GM23248 (cell line): ENCODE measurements at regions not wholly inside any gene's neighbourhood (a gene's known extent, or its start where the extent isn't known, plus 50 kb on each side); places are given as distances from the start of the nearest gene placed in this dataset.

Experiments used
- DNase-seq: peaks from one replicate; pipeline ENCODE4 v3.0.0-alpha.2; 2015
- H2AFZ ChIP-seq: fragments of 200-600 bp; sonication (generic); 2 replicates; pipeline ENCODE4 v1.6.1; 2016; ENCODE audit warnings: antibody characterized with exemption
- H3F3A ChIP-seq: fragments of 200-600 bp; sonication (generic); 2 replicates; pipeline ENCODE4 v1.6.1; 2016; ENCODE audit warnings: mild to moderate bottlenecking, antibody characterized with exemption, mixed run types; ENCODE audit not compliant: insufficient read depth
- H3K27ac ChIP-seq: fragments of 200-600 bp; sonication (generic); 2 replicates; pipeline ENCODE4 v1.5.1; 2016; ENCODE audit warnings: mild to moderate bottlenecking
- H3K27me3 ChIP-seq: fragments of 200-600 bp; sonication (generic); replicated peaks from 2 replicates; pipeline ENCODE4 v1.6.1; 2016; ENCODE audit warnings: mild to moderate bottlenecking; ENCODE audit not compliant: insufficient read depth
- H3K36me3 ChIP-seq: fragments of 200-600 bp; sonication (generic); 2 replicates; pipeline ENCODE4 v1.6.1; 2016; ENCODE audit warnings: low read depth, mild to moderate bottlenecking
- H3K4me1 ChIP-seq: fragments of 200-600 bp; sonication (generic); 2 replicates; pipeline ENCODE4 v1.6.1; 2016; ENCODE audit warnings: mild to moderate bottlenecking; ENCODE audit not compliant: insufficient read depth
- H3K4me2 ChIP-seq: fragments of 200-600 bp; sonication (generic); one replicate; pipeline ENCODE4 v1.6.1; 2016; ENCODE audit warnings: mild to moderate bottlenecking; ENCODE audit not compliant: unreplicated experiment
- H3K4me3 ChIP-seq: fragments of 200-600 bp; sonication (generic); 2 replicates; pipeline ENCODE4 v1.5.1; 2016; ENCODE audit warnings: mild to moderate bottlenecking
- H3K79me2 ChIP-seq: fragments of 200-600 bp; sonication (generic); 2 replicates; pipeline ENCODE4 v1.6.1; 2016; ENCODE audit warnings: mild to moderate bottlenecking; ENCODE audit not compliant: insufficient read depth
- H3K9ac ChIP-seq: fragments of 200-600 bp; sonication (generic); 2 replicates; pipeline ENCODE4 v1.6.1; 2016; ENCODE audit warnings: mild to moderate bottlenecking
- H3K9me2 ChIP-seq: fragments of 200-600 bp; sonication (generic); 2 replicates; pipeline ENCODE4 v1.6.1; 2016; ENCODE audit warnings: mixed run types, mild to moderate bottlenecking, moderate library complexity; ENCODE audit not compliant: insufficient read depth
- H3K9me3 ChIP-seq: fragments of 200-600 bp; sonication (generic); one replicate; pipeline ENCODE4 v1.6.1; 2017; ENCODE audit warnings: low read depth
- H4K20me1 ChIP-seq: fragments of 200-600 bp; sonication (generic); 2 replicates; pipeline ENCODE4 v1.6.0; 2016; ENCODE audit not compliant: insufficient read depth
- EZH2 ChIP-seq: fragments of 200-600 bp; sonication (generic); IDR thresholded peaks from 2 replicates; pipeline ENCODE4 v1.6.1; 2018; ENCODE audit warnings: antibody characterized with exemption, mild to moderate bottlenecking; ENCODE audit not compliant: insufficient read depth, poor library complexity, severe bottlenecking
- EZH2phosphoT487 ChIP-seq: fragments of 200-600 bp; sonication (generic); IDR thresholded peaks from 2 replicates; pipeline ENCODE4 v1.6.1; 2018; ENCODE audit warnings: antibody characterized with exemption, moderate library complexity, mild to moderate bottlenecking, low read depth; ENCODE audit not compliant: insufficient read depth
- WGBS, 2 experiments: methylation state at CpG; one replicate each; pipeline ENCODE4 v1.1.6; 2015 to 2017; ENCODE audit warnings: low lambda C conversion rate in 2 of 2, low coverage in 1 of 2; ENCODE audit errors: missing lambda C conversion rate in 2 of 2; 5-methylcytosine and 5-hydroxymethylcytosine counted together
- in situ Hi-C: fragments of 300-500 bp; cut with MboI; formaldehyde crosslinking; loops from 2 replicates; pipeline ENCODE4 v1.15.0; 2020

- H2AFZ ChIP-seq = no peak overlapping the region
- no peaks in the 10 kb centered on the region for H4K20me1 ChIP-seq
- WGBS, 2 experiments = 78 to 79% methylated on average over 10 of the region's 10 CpGs
- no peak overlapping the region for H3K4me2 ChIP-seq
- H3K79me2 ChIP-seq = no peaks in the 10 kb centered on the region
- no peak overlapping the region for H3K9ac ChIP-seq
- H3K27ac ChIP-seq = no peak overlapping the region
- H3K4me1 ChIP-seq = no peaks in the 10 kb centered on the region
- in situ Hi-C loops = loop anchor here (10.0 to 25.0 kb wide), 3 partner anchors 174 to 614 kb away; partner anchors contain the start of gene ST8SIA2
- TF ChIP-seq EZH2 (no peak), EZH2phosphoT487 (no peak)
- no peaks in the 10 kb centered on the region for H3K9me3 ChIP-seq
- peak; percentile 5 for DNase-seq
- H3K4me3 ChIP-seq = no peak overlapping the region
- H3K36me3 ChIP-seq = no peaks in the 10 kb centered on the region
- no peaks in the 10 kb centered on the region for H3K9me2 ChIP-seq
- no peaks in the 10 kb centered on the region for H3K27me3 ChIP-seq
- H3F3A ChIP-seq = no peaks in the 10 kb centered on the region
Measured at GRCh38 chr15:92709110-92709790, 53.7 kb upstream of the FAM174B start.

- WGBS, 2 experiments = 92 to 94% methylated on average over 24 to 30 of the region's 30 CpGs
- Histone ChIP-seq H3K27ac (no peak overlapping the region), H3K27me3 (no peaks in the 10 kb centered on the region), H3K4me2 (no peak overlapping the region), H3K4me1 (no peaks in the 10 kb centered on the region), H3K36me3 (no peaks in the 10 kb centered on the region), H3K4me3 (no peak overlapping the region), H2AFZ (no peak overlapping the region), H3K79me2 (no peaks in the 10 kb centered on the region), H4K20me1 (no peaks in the 10 kb centered on the region), H3K9me2 (no peaks in the 10 kb centered on the region), H3K9me3 (no peaks in the 10 kb centered on the region), H3K9ac (no peak overlapping the region), H3F3A (no peaks in the 10 kb centered on the region)
- in situ Hi-C loops = loop anchor here (25.0 kb wide), 1 partner anchor 324 kb away; the partner anchor contains the start of gene ST8SIA2
- TF ChIP-seq EZH2 = no peak
- TF ChIP-seq EZH2phosphoT487 = no peak
- no peak for DNase-seq
Measured at GRCh38 chr15:92711457-92711831, 55.9 kb upstream of the FAM174B start.

GRCh38 chr15:92714077-92714476 is 58.5 kb upstream of the FAM174B start:
- no peak overlapping the region for H3K27ac ChIP-seq
- no peaks in the 10 kb centered on the region for H3K36me3 ChIP-seq
- peak overlapping the region; percentile 69 for H3K9ac ChIP-seq
- H3K9me3 ChIP-seq = no peaks in the 10 kb centered on the region
- peak overlapping the region; percentile 76 for H3K4me3 ChIP-seq
- no peaks in the 10 kb centered on the region for H3K27me3 ChIP-seq
- in situ Hi-C loops = loop anchor here (25.0 kb wide), 1 partner anchor 327 kb away; the partner anchor contains the start of gene ST8SIA2
- DNase-seq = peak; percentile 66
- H3K9me2 ChIP-seq = no peaks in the 10 kb centered on the region
- H3K4me1 ChIP-seq = no peaks in the 10 kb centered on the region
- H4K20me1 ChIP-seq = no peaks in the 10 kb centered on the region
- H3F3A ChIP-seq = no peaks in the 10 kb centered on the region
- peak overlapping the region; percentile 79 for H2AFZ ChIP-seq
- H3K4me2 ChIP-seq = peak overlapping the region; percentile 87
- WGBS, 2 experiments = 1% methylated on average over 15 to 16 of the region's 16 CpGs
- TF ChIP-seq EZH2phosphoT487 (no peak), EZH2 (no peak)
- H3K79me2 ChIP-seq = no peaks in the 10 kb centered on the region

- no peak for TF ChIP-seq EZH2phosphoT487
- TF ChIP-seq EZH2 = no peak
- Histone ChIP-seq H3K4me1 (no peaks in the 10 kb centered on the region), H3K9ac (peak overlapping the region; percentile 69), H3F3A (no peaks in the 10 kb centered on the region), H3K4me3 (peak overlapping the region; percentile 76), H3K4me2 (peak overlapping the region; percentile 87), H4K20me1 (no peaks in the 10 kb centered on the region), H3K36me3 (no peaks in the 10 kb centered on the region), H3K9me2 (no peaks in the 10 kb centered on the region), H3K79me2 (no peaks in the 10 kb centered on the region), H2AFZ (peak overlapping the region; percentile 79), H3K9me3 (no peaks in the 10 kb centered on the region), H3K27me3 (no peaks in the 10 kb centered on the region), H3K27ac (no peak overlapping the region)
- in situ Hi-C loops = loop anchor here (25.0 kb wide), 1 partner anchor 327 kb away; the partner anchor contains the start of gene ST8SIA2
- 2 to 4% methylated on average over 58 to 60 of the region's 62 CpGs for WGBS, 2 experiments
- peak; percentile 84 for DNase-seq
Measured at GRCh38 chr15:92714477-92715401, 59.2 kb upstream of the FAM174B start.
